Panc1 (cell line): ENCODE measurements at regions not wholly inside any gene's neighbourhood (a gene's known extent, or its start where the extent isn't known, plus 50 kb on each side); places are given as distances from the start of the nearest gene placed in this dataset.

ENCODE experiments used
- ATAC-seq: fragments of 200-7000 bp; cut with Tn5 transposase; 2 replicates; pipeline ENCODE4 v1.9.1; 2020; ENCODE audit warnings: mild to moderate bottlenecking, moderate library complexity
- BruUV-seq: library from RNA; stranded (reverse); fragments of 400-500 nt; replicated peaks from 2 replicates; lab custom pipeline; 2021; lab: Mats Ljungman, UMichigan
- CTCF ChIA-PET: fragments of 300-600 bp; sonication (Branson Sonifier 250); formaldehyde crosslinking; loops from one replicate; lab custom pipeline; 2022; ENCODE audit warnings: antibody characterized with exemption; lab: Charles Lee
- POLR2A ChIA-PET: fragments of 300-600 bp; sonication (Branson Sonifier 250); formaldehyde crosslinking; loops from one replicate; lab custom pipeline; 2022; ENCODE audit warnings: antibody characterized with exemption; lab: Charles Lee
- DNase-seq: peaks from one replicate; pipeline ENCODE4 v3.0.0-alpha.2; 2010; ENCODE audit warnings: low read depth, low spot score
- H3K27ac ChIP-seq: 2 replicates; pipeline ENCODE4 v1.5.1; 2011; ENCODE audit warnings: mild to moderate bottlenecking, low read length, inconsistent platforms
- H3K27me3 ChIP-seq: fragments of 200-500 bp; sonication (Bioruptor generic); 2 replicates; pipeline ENCODE4 v1.6.0; 2014; ENCODE audit warnings: low read length, inconsistent platforms; ENCODE audit not compliant: control insufficient read depth, insufficient read depth
- H3K36me3 ChIP-seq: fragments of 200-500 bp; sonication (Bioruptor generic); 2 replicates; pipeline ENCODE4 v1.5.1; 2014; ENCODE audit warnings: inconsistent platforms, mild to moderate bottlenecking, low read length, moderate library complexity; ENCODE audit not compliant: control insufficient read depth, insufficient read depth
- H3K4me1 ChIP-seq: 2 replicates; pipeline ENCODE4 v1.5.1; 2011; ENCODE audit warnings: inconsistent platforms, mild to moderate bottlenecking, low read length, moderate library complexity; ENCODE audit not compliant: control insufficient read depth, insufficient read depth
- H3K4me3 ChIP-seq, 2 experiments: 2 replicates each; pipeline ENCODE4 v1.5.1; 2011 to 2012; ENCODE audit warnings: low read depth in 2 of 2, low read length in 2 of 2, mild to moderate bottlenecking in 2 of 2, inconsistent platforms in 1 of 2, moderate library complexity in 1 of 2
- H3K9me3 ChIP-seq: fragments of 200-500 bp; sonication (Bioruptor generic); 2 replicates; pipeline ENCODE4 v1.5.1; 2014; ENCODE audit warnings: low read depth, mild to moderate bottlenecking, inconsistent platforms, low read length, moderate library complexity; ENCODE audit not compliant: control insufficient read depth, insufficient read depth
- POLR2AphosphoS5 ChIP-seq: IDR thresholded peaks from 2 replicates; pipeline ENCODE4 v1.6.1; 2012; ENCODE audit warnings: mild to moderate bottlenecking, low read depth, low read length, moderate library complexity
- SIN3A ChIP-seq: IDR thresholded peaks from 2 replicates; pipeline ENCODE4 v1.6.1; 2012; ENCODE audit warnings: low read depth, mild to moderate bottlenecking, low read length, moderate library complexity, borderline replicate concordance; ENCODE audit not compliant: insufficient read depth
- TCF7L2 ChIP-seq: IDR thresholded peaks from 2 replicates; pipeline ENCODE4 v1.6.1; 2011; ENCODE audit warnings: mild to moderate bottlenecking, low read depth, low read length, inconsistent platforms
- in situ Hi-C: cut with HindIII; loops from 2 replicates; pipeline ENCODE4 v1.10.0; 2016; ENCODE audit warnings: low sequenced_read_pairs, low pct_unique_long_range_greater_than_20kb
- intact Hi-C: fragments of 100-400 bp; cut with micrococcal nuclease; formaldehyde crosslinking; loops from one replicate; pipeline ENCODE4 v1.10.0; 2022; ENCODE audit not compliant: unreplicated experiment
- TF ChIP-seq, protein P1 (sequence below), 2 experiments: IDR thresholded peaks; 2 replicates each; pipeline ENCODE4 v1.6.1; 2011 to 2012; ENCODE audit warnings: low read depth in 2 of 2, control low read depth in 1 of 2, low read length in 1 of 2, mild to moderate bottlenecking in 1 of 2, moderate library complexity in 1 of 2; ENCODE audit not compliant: insufficient read depth in 1 of 2
- TF ChIP-seq, protein P2 (sequence below): fragments of 450-650 bp; IDR thresholded peaks from 2 replicates; pipeline ENCODE4 v1.5.1; 2017; ENCODE audit warnings: mild to moderate bottlenecking

DNA sequence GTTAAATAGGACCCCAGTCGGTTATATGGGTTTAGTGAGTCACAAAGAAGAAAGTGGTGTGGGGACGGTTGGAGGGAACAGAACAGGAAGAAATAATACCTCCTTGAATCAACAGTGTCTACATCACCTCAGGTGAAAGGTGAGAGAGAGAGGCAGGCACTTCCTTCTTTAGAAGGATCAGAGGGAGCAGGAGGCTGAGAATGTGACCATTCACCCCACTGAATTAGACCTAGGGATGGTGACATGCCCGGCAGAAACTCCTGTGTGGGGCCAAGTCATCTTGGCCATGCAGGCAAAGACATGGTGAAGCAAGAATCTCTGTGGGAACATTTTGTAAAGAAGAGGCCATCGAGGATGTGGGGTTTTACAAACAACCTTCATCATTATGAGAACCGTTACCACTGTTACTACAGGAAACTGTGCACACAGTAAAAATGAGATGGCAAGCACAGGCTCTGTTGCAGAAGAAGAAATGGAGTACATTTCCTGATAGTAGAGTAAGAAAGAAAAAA, 1196.9 kb downstream of the VRK1 start:
- DNase-seq (no peak), ATAC-seq (no peak)
- in situ Hi-C loops (no loop called here), intact Hi-C loops (no loop called here)
- Histone ChIP-seq H3K4me1 (no peaks in the 10 kb centered on the region), H3K36me3 (no peaks in the 10 kb centered on the region), H3K27me3 (no peaks in the 10 kb centered on the region), H3K9me3 (no peaks in the 10 kb centered on the region), H3K27ac (no peak overlapping the region), H3K4me3 (no peak overlapping the region)
- TF ChIP-seq SIN3A (no peak), TCF7L2 (no peak), POLR2AphosphoS5 (no peak)
- TF ChIP-seq, protein P1, sequence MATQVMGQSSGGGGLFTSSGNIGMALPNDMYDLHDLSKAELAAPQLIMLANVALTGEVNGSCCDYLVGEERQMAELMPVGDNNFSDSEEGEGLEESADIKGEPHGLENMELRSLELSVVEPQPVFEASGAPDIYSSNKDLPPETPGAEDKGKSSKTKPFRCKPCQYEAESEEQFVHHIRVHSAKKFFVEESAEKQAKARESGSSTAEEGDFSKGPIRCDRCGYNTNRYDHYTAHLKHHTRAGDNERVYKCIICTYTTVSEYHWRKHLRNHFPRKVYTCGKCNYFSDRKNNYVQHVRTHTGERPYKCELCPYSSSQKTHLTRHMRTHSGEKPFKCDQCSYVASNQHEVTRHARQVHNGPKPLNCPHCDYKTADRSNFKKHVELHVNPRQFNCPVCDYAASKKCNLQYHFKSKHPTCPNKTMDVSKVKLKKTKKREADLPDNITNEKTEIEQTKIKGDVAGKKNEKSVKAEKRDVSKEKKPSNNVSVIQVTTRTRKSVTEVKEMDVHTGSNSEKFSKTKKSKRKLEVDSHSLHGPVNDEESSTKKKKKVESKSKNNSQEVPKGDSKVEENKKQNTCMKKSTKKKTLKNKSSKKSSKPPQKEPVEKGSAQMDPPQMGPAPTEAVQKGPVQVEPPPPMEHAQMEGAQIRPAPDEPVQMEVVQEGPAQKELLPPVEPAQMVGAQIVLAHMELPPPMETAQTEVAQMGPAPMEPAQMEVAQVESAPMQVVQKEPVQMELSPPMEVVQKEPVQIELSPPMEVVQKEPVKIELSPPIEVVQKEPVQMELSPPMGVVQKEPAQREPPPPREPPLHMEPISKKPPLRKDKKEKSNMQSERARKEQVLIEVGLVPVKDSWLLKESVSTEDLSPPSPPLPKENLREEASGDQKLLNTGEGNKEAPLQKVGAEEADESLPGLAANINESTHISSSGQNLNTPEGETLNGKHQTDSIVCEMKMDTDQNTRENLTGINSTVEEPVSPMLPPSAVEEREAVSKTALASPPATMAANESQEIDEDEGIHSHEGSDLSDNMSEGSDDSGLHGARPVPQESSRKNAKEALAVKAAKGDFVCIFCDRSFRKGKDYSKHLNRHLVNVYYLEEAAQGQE (IDR thresholded peaks at IDR 0.05; ENCODE audit: insufficient read depth in 1 of 2, low read depth in 2 of 2, low read length in 1 of 2) = no peak
- TF ChIP-seq, protein P2, sequence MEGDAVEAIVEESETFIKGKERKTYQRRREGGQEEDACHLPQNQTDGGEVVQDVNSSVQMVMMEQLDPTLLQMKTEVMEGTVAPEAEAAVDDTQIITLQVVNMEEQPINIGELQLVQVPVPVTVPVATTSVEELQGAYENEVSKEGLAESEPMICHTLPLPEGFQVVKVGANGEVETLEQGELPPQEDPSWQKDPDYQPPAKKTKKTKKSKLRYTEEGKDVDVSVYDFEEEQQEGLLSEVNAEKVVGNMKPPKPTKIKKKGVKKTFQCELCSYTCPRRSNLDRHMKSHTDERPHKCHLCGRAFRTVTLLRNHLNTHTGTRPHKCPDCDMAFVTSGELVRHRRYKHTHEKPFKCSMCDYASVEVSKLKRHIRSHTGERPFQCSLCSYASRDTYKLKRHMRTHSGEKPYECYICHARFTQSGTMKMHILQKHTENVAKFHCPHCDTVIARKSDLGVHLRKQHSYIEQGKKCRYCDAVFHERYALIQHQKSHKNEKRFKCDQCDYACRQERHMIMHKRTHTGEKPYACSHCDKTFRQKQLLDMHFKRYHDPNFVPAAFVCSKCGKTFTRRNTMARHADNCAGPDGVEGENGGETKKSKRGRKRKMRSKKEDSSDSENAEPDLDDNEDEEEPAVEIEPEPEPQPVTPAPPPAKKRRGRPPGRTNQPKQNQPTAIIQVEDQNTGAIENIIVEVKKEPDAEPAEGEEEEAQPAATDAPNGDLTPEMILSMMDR = no peak
- BruUV-seq = no TSS peak
- ChIA-PET POLR2A (no interaction called here), CTCF (no interaction called here)

- CTCF ChIA-PET = no interaction called here
- Histone ChIP-seq H3K27me3 (no peaks in the 10 kb centered on the region), H3K4me1 (no peaks in the 10 kb centered on the region), H3K36me3 (no peaks in the 10 kb centered on the region), H3K27ac (no peak overlapping the region), H3K4me3 (no peak overlapping the region), H3K9me3 (no peaks in the 10 kb centered on the region)
- ATAC-seq = no peak
- no TSS peak for BruUV-seq
- intact Hi-C loops = no loop called here
- POLR2A ChIA-PET = no interaction called here
- TF ChIP-seq, protein P2 = no peak
- TF ChIP-seq TCF7L2 (no peak), SIN3A (no peak), POLR2AphosphoS5 (no peak)
- TF ChIP-seq, protein P1 (IDR thresholded peaks at IDR 0.05; ENCODE audit: insufficient read depth in 1 of 2, low read depth in 2 of 2, low read length in 1 of 2) = no peak
- DNase-seq = no peak
- in situ Hi-C loops = no loop called here
Observed at GRCh38 chr14:97995038-97995437, 1197.9 kb downstream of the VRK1 start.
